Mesendoderm (in vitro differentiated cells): ENCODE measurements at regions not wholly inside any gene's neighbourhood (a gene's known extent, or its start where the extent isn't known, plus 50 kb on each side); places are given as distances from the start of the nearest gene placed in this dataset.

Experiments used
- DNase-seq: peaks from one replicate; pipeline ENCODE4 v3.0.0; 2013
- H2AK5ac ChIP-seq: 2 replicates; pipeline ENCODE4 v1.6.1; 2013; ENCODE audit warnings: low read length, inconsistent platforms
- H2BK120ac ChIP-seq: 2 replicates; pipeline ENCODE4 v1.6.1; 2013; ENCODE audit warnings: low read depth, mild to moderate bottlenecking, low read length, moderate library complexity, mixed read lengths
- H2BK15ac ChIP-seq: replicated peaks from 2 replicates; pipeline ENCODE4 v1.6.1; 2013; ENCODE audit warnings: low read depth, mild to moderate bottlenecking, moderate library complexity
- H2BK5ac ChIP-seq: 2 replicates; pipeline ENCODE4 v1.6.1; 2013; ENCODE audit warnings: low read length, inconsistent platforms
- H3K18ac ChIP-seq: 2 replicates; pipeline ENCODE4 v1.6.1; 2013; ENCODE audit warnings: mild to moderate bottlenecking, low read length, mixed read lengths
- H3K23ac ChIP-seq: one replicate; pipeline ENCODE4 v1.6.1; 2013; ENCODE audit warnings: low read length
- H3K27ac ChIP-seq: 2 replicates; pipeline ENCODE4 v1.5.1; 2013; ENCODE audit warnings: low read depth, mild to moderate bottlenecking, inconsistent platforms, low read length, moderate library complexity
- H3K27me3 ChIP-seq: 2 replicates; pipeline ENCODE4 v1.6.1; 2013; ENCODE audit warnings: low read length, control low read depth, mild to moderate bottlenecking, inconsistent platforms; ENCODE audit not compliant: insufficient read depth, poor library complexity
- H3K36me3 ChIP-seq: 2 replicates; pipeline ENCODE4 v1.6.1; 2013; ENCODE audit warnings: low read length, inconsistent platforms; ENCODE audit not compliant: control insufficient read depth, insufficient read depth
- H3K4ac ChIP-seq: one replicate; pipeline ENCODE4 v1.6.1; 2013; ENCODE audit warnings: low read depth, mild to moderate bottlenecking, low read length, moderate library complexity
- H3K4me1 ChIP-seq: 2 replicates; pipeline ENCODE4 v1.6.1; 2013; ENCODE audit warnings: low read depth, low read length, inconsistent platforms; ENCODE audit not compliant: control insufficient read depth
- H3K4me2 ChIP-seq: 2 replicates; pipeline ENCODE4 v1.6.1; 2013; ENCODE audit warnings: low read length
- H3K4me3 ChIP-seq: 2 replicates; pipeline ENCODE4 v1.5.1; 2013; ENCODE audit warnings: mild to moderate bottlenecking, low read length
- H3K56ac ChIP-seq: one replicate; pipeline ENCODE4 v1.6.1; 2013; ENCODE audit warnings: low read length
- H3K79me1 ChIP-seq: 2 replicates; pipeline ENCODE4 v1.6.1; 2013; ENCODE audit warnings: low read length, inconsistent platforms
- H3K79me2 ChIP-seq: 2 replicates; pipeline ENCODE4 v1.6.1; 2013; ENCODE audit warnings: mild to moderate bottlenecking, low read length; ENCODE audit not compliant: control insufficient read depth, insufficient read depth
- H3K9ac ChIP-seq: 2 replicates; pipeline ENCODE4 v1.6.1; 2013; ENCODE audit warnings: low read length, inconsistent platforms
- H4K5ac ChIP-seq: one replicate; pipeline ENCODE4 v1.6.1; 2013; ENCODE audit warnings: low read length
- H4K8ac ChIP-seq: one replicate; pipeline ENCODE4 v1.6.1; 2013; ENCODE audit warnings: low read depth, mild to moderate bottlenecking, control low read depth, low read length, moderate library complexity
- WGBS: extraction: QIAGEN DNeasy Blood & Tissue Kit; methylation state at CpG from one replicate; pipeline ENCODE4 v1.1.7; 2013; ENCODE audit warnings: low lambda C conversion rate, missing lambda C conversion rate; ENCODE audit not compliant: insufficient coverage; ENCODE audit errors: extremely low coverage; 5-methylcytosine and 5-hydroxymethylcytosine counted together

DNA sequence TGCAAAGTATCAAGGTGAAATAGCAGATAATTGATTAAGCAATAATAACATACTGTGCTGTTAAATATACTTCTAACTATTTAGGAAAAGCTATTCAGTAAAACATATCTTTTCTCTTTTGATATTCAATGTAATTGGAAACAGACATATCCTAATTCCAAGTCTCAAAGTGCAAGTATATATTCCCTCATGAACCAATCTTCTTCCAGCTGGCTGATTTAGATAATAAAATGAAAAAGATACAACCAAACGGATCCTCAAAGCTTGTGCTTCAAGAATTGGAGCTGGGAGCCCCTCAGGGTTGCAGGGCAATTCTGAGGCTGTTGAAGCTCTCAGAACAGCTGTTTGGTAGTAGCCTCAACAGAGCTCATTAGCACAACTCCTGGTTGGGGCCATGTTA lies 236.6 kb downstream of the ZIC1 start:
- H3K9ac ChIP-seq: no peak overlapping the region
- no peaks in the 10 kb centered on the region for H3K36me3 ChIP-seq
- no peak overlapping the region for H4K5ac ChIP-seq
- H4K8ac ChIP-seq: no peak overlapping the region
- H3K27me3 ChIP-seq: no peaks in the 10 kb centered on the region
- WGBS: no CpG with 5 or more reads among the region's 1 CpG
- H3K4me2 ChIP-seq: no peak overlapping the region
- DNase-seq: no peak
- no peaks in the 10 kb centered on the region for H3K79me1 ChIP-seq
- no peak overlapping the region for H3K4ac ChIP-seq
- no peak overlapping the region for H3K4me3 ChIP-seq
- no peak overlapping the region for H3K27ac ChIP-seq
- H2BK120ac ChIP-seq: no peak overlapping the region
- H2BK15ac ChIP-seq: no peak overlapping the region
- H3K18ac ChIP-seq: no peak overlapping the region
- no peak overlapping the region for H3K23ac ChIP-seq
- no peak overlapping the region for H2AK5ac ChIP-seq
- H2BK5ac ChIP-seq: no peak overlapping the region
- no peak overlapping the region for H3K56ac ChIP-seq
- H3K79me2 ChIP-seq: no peaks in the 10 kb centered on the region
- H3K4me1 ChIP-seq: no peaks in the 10 kb centered on the region

- H2BK5ac ChIP-seq: no peak overlapping the region
- no peaks in the 10 kb centered on the region for H3K4me1 ChIP-seq
- no peak overlapping the region for H3K4ac ChIP-seq
- no peak overlapping the region for H3K9ac ChIP-seq
- no peaks in the 10 kb centered on the region for H3K36me3 ChIP-seq
- no peak overlapping the region for H4K8ac ChIP-seq
- no peak overlapping the region for H3K18ac ChIP-seq
- no peaks in the 10 kb centered on the region for H3K79me1 ChIP-seq
- no peak overlapping the region for H3K4me2 ChIP-seq
- no peak overlapping the region for H3K27ac ChIP-seq
- H3K27me3 ChIP-seq: no peaks in the 10 kb centered on the region
- no peaks in the 10 kb centered on the region for H3K79me2 ChIP-seq
- H2BK15ac ChIP-seq: no peak overlapping the region
- H3K23ac ChIP-seq: no peak overlapping the region
- H2AK5ac ChIP-seq: no peak overlapping the region
- H4K5ac ChIP-seq: no peak overlapping the region
- no peak overlapping the region for H2BK120ac ChIP-seq
- DNase-seq: no peak
- no CpG with 5 or more reads among the region's 3 CpGs for WGBS
- no peak overlapping the region for H3K56ac ChIP-seq
- H3K4me3 ChIP-seq: no peak overlapping the region
These were observed 240.3 kb downstream of the ZIC1 start for GRCh38 chr3:147649475-147649874.

DNA sequence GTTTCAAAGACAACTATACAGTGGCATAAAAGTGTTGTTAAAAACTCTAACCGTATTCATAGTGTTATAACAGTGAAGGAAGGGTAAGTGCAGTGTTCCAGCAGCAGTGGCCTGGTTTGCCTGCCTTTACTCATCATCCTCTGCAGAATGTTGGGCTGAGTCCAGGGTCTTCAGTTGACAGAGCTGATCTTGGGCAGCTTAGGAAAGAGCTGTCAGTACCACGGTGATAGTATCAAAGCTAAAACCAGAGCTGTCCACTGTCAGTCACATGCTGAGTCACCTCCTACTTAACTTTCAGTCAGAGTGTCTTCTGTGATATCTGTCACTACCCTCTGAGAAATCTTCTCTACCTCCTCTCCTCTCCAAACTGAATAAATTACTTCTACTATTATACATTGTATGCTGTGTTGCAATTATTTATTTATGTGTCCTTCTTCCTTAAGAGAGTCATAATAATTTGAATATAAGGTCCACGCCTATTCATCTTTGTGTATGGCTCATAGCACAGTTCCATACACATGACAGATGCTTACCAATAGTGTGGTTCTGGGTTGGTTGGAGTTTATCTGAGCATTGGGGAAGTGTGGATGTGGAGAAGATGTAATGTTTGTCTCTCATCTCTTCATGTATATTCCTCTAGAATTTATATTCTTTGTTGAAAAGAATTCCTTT lies 242.1 kb downstream of the ZIC1 start:
- Histone ChIP-seq H3K4me3 (no peak overlapping the region), H2BK15ac (no peak overlapping the region), H3K36me3 (no peaks in the 10 kb centered on the region), H3K27me3 (no peaks in the 10 kb centered on the region), H3K23ac (no peak overlapping the region), H3K9ac (no peak overlapping the region), H2AK5ac (no peak overlapping the region), H4K5ac (no peak overlapping the region), H3K4me2 (no peak overlapping the region), H3K79me1 (no peaks in the 10 kb centered on the region), H3K27ac (no peak overlapping the region), H2BK120ac (no peak overlapping the region), H3K18ac (no peak overlapping the region), H3K4me1 (no peaks in the 10 kb centered on the region), H3K56ac (no peak overlapping the region), H3K4ac (no peak overlapping the region), H3K79me2 (no peaks in the 10 kb centered on the region), H4K8ac (no peak overlapping the region), H2BK5ac (no peak overlapping the region)
- no peak for DNase-seq
- WGBS: no CpG with 5 or more reads among the region's 3 CpGs

DNA sequence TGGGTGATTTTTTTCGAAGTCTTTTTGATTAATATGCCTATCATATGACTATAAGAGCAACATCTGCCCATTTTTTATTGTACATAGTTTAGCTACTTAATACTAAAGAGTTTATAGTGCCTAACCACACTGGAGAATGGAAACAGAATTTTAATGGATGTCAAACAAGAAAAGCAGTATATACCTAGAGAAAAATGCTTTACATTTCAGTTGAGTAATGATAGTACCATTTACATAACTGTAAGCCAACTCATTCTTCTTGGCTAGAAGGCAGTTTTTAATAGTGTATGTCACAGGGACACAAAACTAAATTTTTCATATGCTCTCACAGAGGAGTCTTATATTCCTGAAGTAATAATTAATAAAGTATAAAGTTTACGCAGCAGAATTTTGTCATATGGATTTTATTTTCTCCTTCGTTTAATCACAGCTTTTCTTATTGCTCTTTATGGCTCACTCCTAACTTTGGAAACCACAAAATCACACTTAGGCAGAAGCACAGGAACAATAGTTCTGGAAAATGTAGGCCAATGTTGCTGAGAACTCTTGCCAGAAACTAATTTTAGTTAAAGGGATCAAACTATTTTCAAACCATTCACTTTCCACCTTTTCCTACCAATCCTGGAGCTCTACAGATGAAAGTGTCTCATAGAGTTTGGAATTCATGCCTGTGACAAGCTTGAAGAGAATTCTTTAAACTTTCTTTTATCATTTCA lies 243.6 kb downstream of the ZIC1 start:
- Histone ChIP-seq H3K18ac (no peak overlapping the region), H3K56ac (no peak overlapping the region), H2BK5ac (no peak overlapping the region), H3K79me1 (no peaks in the 10 kb centered on the region), H3K27ac (no peak overlapping the region), H3K4me2 (no peak overlapping the region), H3K36me3 (no peaks in the 10 kb centered on the region), H3K79me2 (no peaks in the 10 kb centered on the region), H3K23ac (no peak overlapping the region), H3K4ac (no peak overlapping the region), H2AK5ac (no peak overlapping the region), H2BK120ac (no peak overlapping the region), H2BK15ac (no peak overlapping the region), H4K5ac (no peak overlapping the region), H3K4me3 (no peak overlapping the region), H3K4me1 (no peaks in the 10 kb centered on the region), H3K27me3 (no peaks in the 10 kb centered on the region), H4K8ac (no peak overlapping the region), H3K9ac (no peak overlapping the region)
- no peak for DNase-seq
- WGBS: no CpG with 5 or more reads among the region's 3 CpGs

DNA sequence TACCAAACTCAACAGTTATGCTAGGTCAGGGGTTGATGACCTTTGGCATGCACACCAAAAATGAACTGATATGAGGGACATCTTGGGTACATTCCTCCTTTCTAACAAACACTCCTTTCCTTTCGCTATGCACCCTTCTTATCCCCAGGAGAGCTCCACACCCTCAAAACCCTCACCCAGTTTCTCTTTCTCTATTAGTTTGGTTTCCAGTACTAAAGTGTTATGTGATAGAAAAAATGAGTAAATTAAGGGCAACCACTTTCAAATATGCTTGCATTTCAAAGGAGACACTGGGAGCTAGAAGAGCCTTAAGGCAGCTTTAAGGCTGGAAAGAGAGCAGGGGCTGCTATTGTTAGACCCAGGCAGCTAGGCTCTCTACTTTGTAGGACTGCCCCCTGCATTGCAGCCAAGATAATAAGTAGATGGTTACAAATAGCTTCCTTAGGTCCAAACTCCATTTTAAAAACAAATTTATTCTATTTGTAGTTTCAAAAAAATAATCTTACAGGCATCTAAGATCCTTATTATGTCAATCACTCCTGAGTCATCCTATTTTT lies 244.3 kb downstream of the ZIC1 start:
- H3K56ac ChIP-seq: no peak overlapping the region
- no peak overlapping the region for H3K4me3 ChIP-seq
- H3K23ac ChIP-seq: no peak overlapping the region
- H4K5ac ChIP-seq: no peak overlapping the region
- H3K79me2 ChIP-seq: no peaks in the 10 kb centered on the region
- no peaks in the 10 kb centered on the region for H3K4me1 ChIP-seq
- H3K27ac ChIP-seq: no peak overlapping the region
- H3K4ac ChIP-seq: no peak overlapping the region
- no peak overlapping the region for H3K18ac ChIP-seq
- no peak overlapping the region for H3K9ac ChIP-seq
- no peak overlapping the region for H2BK5ac ChIP-seq
- H3K27me3 ChIP-seq: no peaks in the 10 kb centered on the region
- H3K36me3 ChIP-seq: no peaks in the 10 kb centered on the region
- DNase-seq: no peak
- H4K8ac ChIP-seq: no peak overlapping the region
- no CpG with 5 or more reads among the region's 1 CpG for WGBS
- no peak overlapping the region for H2BK120ac ChIP-seq
- no peak overlapping the region for H2BK15ac ChIP-seq
- H2AK5ac ChIP-seq: no peak overlapping the region
- H3K4me2 ChIP-seq: no peak overlapping the region
- no peaks in the 10 kb centered on the region for H3K79me1 ChIP-seq
